B cell (primary cell): ENCODE measurements at regions not wholly inside any gene's neighbourhood (a gene's known extent, or its start where the extent isn't known, plus 50 kb on each side); places are given as distances from the start of the nearest gene placed in this dataset.

ENCODE experiments used
- ATAC-seq: fragments of 200-7000 bp; cut with Tn5 transposase; one replicate; pipeline ENCODE4 v1.10.0; 2021; ENCODE audit warnings: low read depth, mild to moderate bottlenecking, moderate number of reproducible peaks, moderate library complexity
- CTCF ChIA-PET: fragments of 350-600 bp; sonication (Branson Sonifier 250); formaldehyde crosslinking; loops from one replicate; lab custom pipeline; 2021; ENCODE audit warnings: antibody characterized with exemption, inconsistent platforms; lab: Charles Lee
- POLR2A ChIA-PET: fragments of 350-600 bp; sonication (Branson Sonifier 250); formaldehyde crosslinking; loops from one replicate; lab custom pipeline; 2021; ENCODE audit warnings: antibody characterized with exemption; lab: Charles Lee
- DNase-seq: peaks from one replicate; pipeline ENCODE4 v3.0.0; 2013
- H2AFZ ChIP-seq: 2 replicates; pipeline ENCODE4 v1.6.1; 2012; ENCODE audit warnings: mild to moderate bottlenecking, low read depth, low read length; ENCODE audit not compliant: insufficient read depth, poor library complexity, severe bottlenecking
- H3K27ac ChIP-seq, 2 donors: 1 replicate in 1 of 2; 2 replicates in 1 of 2; pipeline ENCODE4 v1.5.1; 2012 to 2013; ENCODE audit warnings: low read length in 2 of 2, mild to moderate bottlenecking in 2 of 2, moderate library complexity in 1 of 2
- H3K27me3 ChIP-seq, 4 experiments: fragments of 200-600 bp in 1 of 4; sonication (generic) in 1 of 4; replicated peaks in 1 of 4; 1 replicate in 2 of 4; 2 replicates in 2 of 4; pipeline versions ENCODE4 v1.6.1 to v1.7.0; 2013 to 2016; ENCODE audit warnings: low read length in 3 of 4, mild to moderate bottlenecking in 2 of 4, mixed read lengths in 1 of 4, moderate library complexity in 1 of 4; ENCODE audit not compliant: insufficient read depth in 4 of 4, control insufficient read depth in 3 of 4; ENCODE audit errors: control extremely low read depth in 1 of 4
- H3K36me3 ChIP-seq, 2 experiments: replicated peaks in 1 of 2; 1 replicate in 1 of 2; 2 replicates in 1 of 2; pipeline versions ENCODE4 v1.6.1 to v1.7.1; 2013; ENCODE audit warnings: low read length in 1 of 2; ENCODE audit not compliant: insufficient read depth in 2 of 2, control insufficient read depth in 1 of 2; ENCODE audit errors: control extremely low read depth in 1 of 2, extremely low read depth in 1 of 2
- H3K4me1 ChIP-seq, 2 donors: fragments of 200-600 bp in 1 of 2; sonication (generic) in 1 of 2; 1 replicate in 1 of 2; 2 replicates in 1 of 2; pipeline versions ENCODE4 v1.5.1 to v1.6.1; 2013 to 2017; ENCODE audit warnings: low read length in 2 of 2; ENCODE audit not compliant: control insufficient read depth in 2 of 2, insufficient read depth in 2 of 2
- H3K4me2 ChIP-seq: replicated peaks from 2 replicates; pipeline ENCODE3; 2012; ENCODE audit warnings: mild to moderate bottlenecking, low read depth, low read length; ENCODE audit not compliant: poor library complexity, severe bottlenecking
- H3K4me3 ChIP-seq, 5 experiments: fragments of 200-600 bp in 1 of 5; sonication (generic) in 1 of 5; 1 replicate in 3 of 5; 2 replicates in 2 of 5; pipeline versions ENCODE4 v1.5.1 to v1.7.0; 2011 to 2016; ENCODE audit warnings: low read length in 4 of 5, mild to moderate bottlenecking in 4 of 5, low read depth in 2 of 5, control low read depth in 1 of 5, moderate library complexity in 1 of 5; ENCODE audit not compliant: insufficient read depth in 1 of 5; ENCODE audit errors: control extremely low read depth in 1 of 5, extremely low read depth in 1 of 5
- H3K79me2 ChIP-seq: fragments of 200-600 bp; sonication (generic); one replicate; pipeline ENCODE4 v1.6.0; 2016; ENCODE audit warnings: low read length; ENCODE audit not compliant: control insufficient read depth, insufficient read depth
- H3K9ac ChIP-seq: fragments of 200-600 bp; sonication (generic); 2 replicates; pipeline ENCODE4 v1.6.1; 2017; ENCODE audit warnings: mild to moderate bottlenecking, low read length, moderate library complexity
- H3K9me3 ChIP-seq, 3 donors: one replicate each; pipeline versions ENCODE4 v1.6.1 to v1.7.1; 2013; ENCODE audit warnings: low read length in 2 of 3; ENCODE audit not compliant: control insufficient read depth in 2 of 3, insufficient read depth in 1 of 3; ENCODE audit errors: control extremely low read depth in 1 of 3
- H4K20me1 ChIP-seq: 2 replicates; pipeline ENCODE4 v1.6.0; 2012; ENCODE audit warnings: mild to moderate bottlenecking, low read length; ENCODE audit not compliant: insufficient read depth, control insufficient read depth, poor library complexity, severe bottlenecking
- H3K27ac Mint-ChIP-seq: one replicate; pipeline ENCODE4 v1.8.0; 2021; ENCODE audit warnings: mixed read lengths
- H3K27me3 Mint-ChIP-seq: one replicate; pipeline ENCODE4 v1.8.0; 2021; ENCODE audit warnings: mixed read lengths
- H3K4me1 Mint-ChIP-seq: one replicate; pipeline ENCODE4 v1.8.0; 2021; ENCODE audit warnings: mixed read lengths
- H3K4me3 Mint-ChIP-seq: one replicate; pipeline ENCODE4 v1.8.0; 2021; ENCODE audit warnings: mixed read lengths
- H3K9me3 Mint-ChIP-seq: one replicate; pipeline ENCODE4 v1.8.0; 2022; ENCODE audit warnings: mixed read lengths; ENCODE audit not compliant: insufficient read depth
- CTCF ChIP-seq: fragments of 200-600 bp; IDR thresholded peaks from one replicate; pipeline ENCODE4 v1.8.0; 2022; ENCODE audit warnings: antibody characterized with exemption, mild to moderate bottlenecking
- EZH2 ChIP-seq: IDR thresholded peaks from 2 replicates; pipeline ENCODE4 v1.6.1; 2012; ENCODE audit warnings: borderline replicate concordance, low read depth, mild to moderate bottlenecking, moderate library complexity, low read length; ENCODE audit not compliant: insufficient read depth, poor library complexity, severe bottlenecking
- WGBS: methylation state at CpG from one replicate; pipeline ENCODE4 v1.1.5; 2013; ENCODE audit warnings: missing lambda C conversion rate; ENCODE audit not compliant: insufficient coverage; 5-methylcytosine and 5-hydroxymethylcytosine counted together
- intact Hi-C: fragments of 100-400 bp; cut with micrococcal nuclease; formaldehyde crosslinking; loops from one replicate; pipeline ENCODE4 v1.10.0; 2022

GRCh38 chr11:70630816-70631623 lies 232.7 kb downstream of the CTTN start:
- H3K27ac Mint-ChIP-seq: no peak overlapping the region
- no peak for ATAC-seq

More at GRCh38 chr11:70630816-70631623, 232.7 kb downstream of the CTTN start:
- no peak for DNase-seq
- Histone ChIP-seq H3K79me2 (no peaks in the 10 kb centered on the region), H2AFZ (no peak overlapping the region), H3K27ac (no peak overlapping the region), H3K36me3 (no peaks in the 10 kb centered on the region), H3K4me2 (no peak overlapping the region), H3K4me1 (no peaks in the 10 kb centered on the region), H3K27me3 (peaks cover 0 to 2% (median 0%) of the 10 kb centered on the region in 4 experiments), H3K4me3 (no peak overlapping the region), H3K9ac (no peak overlapping the region), H4K20me1 (no peaks in the 10 kb centered on the region), H3K9me3 (peaks cover 0 to 20% (median 0%) of the 10 kb centered on the region in 3 donors)
- CTCF ChIA-PET: no interaction called here
- TF ChIP-seq EZH2 (no peak), CTCF (no peak)
- Mint-ChIP-seq H3K27me3 (peaks cover 3% of the 10 kb centered on the region), H3K4me3 (no peak overlapping the region), H3K9me3 (no peaks in the 10 kb centered on the region), H3K4me1 (no peaks in the 10 kb centered on the region)
- POLR2A ChIA-PET: no interaction called here
- intact Hi-C loops: no loop called here
- WGBS: 91% methylated on average over 18 of the region's 20 CpGs
